ENCODE measurements at regions not wholly inside any gene's neighbourhood (a gene's known extent, or its start where the extent isn't known, plus 50 kb on each side); places are given as distances from the start of the nearest gene placed in this dataset.
"Not testable (repeated sequence)": the region's sequence is repeated elsewhere in the genome, so short reads cannot be mapped to it uniquely, and the experiment has no call there.

GRCh38 chr2:175741164-175741563 is 260.9 kb downstream of the LNPK start:
- no peak for DNase-seq (ENCODE audit: low read depth in 1 of 2, low spot score in 1 of 2)
- TF ChIP-seq JUND (IDR thresholded peaks at IDR 0.05; ENCODE audit: low read depth), result no peak
- in situ Hi-C loops (cut with HindIII; ENCODE audit: low pct_unique_long_range_greater_than_20kb, low sequenced_read_pairs), result no loop called here

GRCh38 chr2:175737722-175738361 is 264.2 kb downstream of the LNPK start:
- no peak for DNase-seq (ENCODE audit: low read depth in 1 of 2, low spot score in 1 of 2)
- in situ Hi-C loops (cut with HindIII; ENCODE audit: low pct_unique_long_range_greater_than_20kb, low sequenced_read_pairs), result no loop called here
- no peak for TF ChIP-seq JUND (IDR thresholded peaks at IDR 0.05; ENCODE audit: low read depth)

- TF ChIP-seq JUND (IDR thresholded peaks at IDR 0.05; ENCODE audit: low read depth), result no peak
- in situ Hi-C loops (cut with HindIII; ENCODE audit: low pct_unique_long_range_greater_than_20kb, low sequenced_read_pairs), result no loop called here
These were observed 267.4 kb downstream of the LNPK start for GRCh38 chr2:175734686-175735085.

GRCh38 chr2:175732531-175732930 is 269.5 kb downstream of the LNPK start:
- no peak for TF ChIP-seq JUND (IDR thresholded peaks at IDR 0.05; ENCODE audit: low read depth)

More at GRCh38 chr2:175734686-175735085, 267.4 kb downstream of the LNPK start:
- no peak for DNase-seq (ENCODE audit: low read depth in 1 of 2, low spot score in 1 of 2)

GRCh38 chr2:175730050-175730449 is 272.0 kb downstream of the LNPK start:
- no peak for DNase-seq (ENCODE audit: low read depth in 1 of 2, low spot score in 1 of 2)
- TF ChIP-seq JUND (IDR thresholded peaks at IDR 0.05; ENCODE audit: low read depth), result no peak
- in situ Hi-C loops (cut with HindIII; ENCODE audit: low pct_unique_long_range_greater_than_20kb, low sequenced_read_pairs), result no loop called here

More at GRCh38 chr2:175732531-175732930, 269.5 kb downstream of the LNPK start:
- in situ Hi-C loops (cut with HindIII; ENCODE audit: low pct_unique_long_range_greater_than_20kb, low sequenced_read_pairs), result no loop called here
- no peak for DNase-seq (ENCODE audit: low read depth in 1 of 2, low spot score in 1 of 2)

- no peak for DNase-seq (ENCODE audit: low read depth in 1 of 2, low spot score in 1 of 2)
- TF ChIP-seq JUND (IDR thresholded peaks at IDR 0.05; ENCODE audit: low read depth), result no peak
- in situ Hi-C loops (cut with HindIII; ENCODE audit: low pct_unique_long_range_greater_than_20kb, low sequenced_read_pairs), result no loop called here
These were observed 272.9 kb downstream of the LNPK start for GRCh38 chr2:175729049-175729706.

- in situ Hi-C loops (cut with HindIII; ENCODE audit: low pct_unique_long_range_greater_than_20kb, low sequenced_read_pairs), result no loop called here
- no peak for TF ChIP-seq JUND (IDR thresholded peaks at IDR 0.05; ENCODE audit: low read depth)
- DNase-seq (ENCODE audit: low read depth in 1 of 2, low spot score in 1 of 2), result no peak
These were observed 274.0 kb downstream of the LNPK start for GRCh38 chr2:175728032-175728431.

GRCh38 chr2:175726223-175726622 is 275.8 kb downstream of the LNPK start:
- DNase-seq (ENCODE audit: low read depth in 1 of 2, low spot score in 1 of 2), result no peak
- in situ Hi-C loops (cut with HindIII; ENCODE audit: low pct_unique_long_range_greater_than_20kb, low sequenced_read_pairs), result no loop called here
- no peak for TF ChIP-seq JUND (IDR thresholded peaks at IDR 0.05; ENCODE audit: low read depth)

GRCh38 chr2:175709248-175709647 is 292.8 kb downstream of the LNPK start:
- TF ChIP-seq JUND (IDR thresholded peaks at IDR 0.05; ENCODE audit: low read depth), result no peak
- in situ Hi-C loops (cut with HindIII; ENCODE audit: low pct_unique_long_range_greater_than_20kb, low sequenced_read_pairs), result no loop called here
- DNase-seq (ENCODE audit: low read depth in 1 of 2, low spot score in 1 of 2), result no peak

GRCh38 chr2:175707322-175707721 is 294.7 kb downstream of the LNPK start:
- in situ Hi-C loops (cut with HindIII; ENCODE audit: low pct_unique_long_range_greater_than_20kb, low sequenced_read_pairs), result no loop called here
- DNase-seq (ENCODE audit: low read depth in 1 of 2, low spot score in 1 of 2), result no peak
- TF ChIP-seq JUND (IDR thresholded peaks at IDR 0.05; ENCODE audit: low read depth), result no peak

- DNase-seq (ENCODE audit: low read depth in 1 of 2, low spot score in 1 of 2); in situ Hi-C loops (cut with HindIII; ENCODE audit: low pct_unique_long_range_greater_than_20kb, low sequenced_read_pairs): not testable (repeated sequence)
These were observed 297.5 kb downstream of the LNPK start for GRCh38 chr2:175704568-175704967.

GRCh38 chr2:175698061-175698460 is 304.0 kb downstream of the LNPK start:
- TF ChIP-seq JUND (IDR thresholded peaks at IDR 0.05; ENCODE audit: low read depth), result no peak
- in situ Hi-C loops (cut with HindIII; ENCODE audit: low pct_unique_long_range_greater_than_20kb, low sequenced_read_pairs), result no loop called here

GRCh38 chr2:175690113-175690837 is 311.8 kb downstream of the LNPK start:
- in situ Hi-C loops (cut with HindIII; ENCODE audit: low pct_unique_long_range_greater_than_20kb, low sequenced_read_pairs), result no loop called here
- DNase-seq (ENCODE audit: low read depth in 1 of 2, low spot score in 1 of 2), result peak; percentile 4 to 75
- no peak for TF ChIP-seq JUND (IDR thresholded peaks at IDR 0.05; ENCODE audit: low read depth)

More at GRCh38 chr2:175698061-175698460, 304.0 kb downstream of the LNPK start:
- no peak for DNase-seq (ENCODE audit: low read depth in 1 of 2, low spot score in 1 of 2)

All from T47D (cell line).